ENCODE measurements at regions not wholly inside any gene's neighbourhood (a gene's known extent, or its start where the extent isn't known, plus 50 kb on each side); places are given as distances from the start of the nearest gene placed in this dataset.

DNA sequence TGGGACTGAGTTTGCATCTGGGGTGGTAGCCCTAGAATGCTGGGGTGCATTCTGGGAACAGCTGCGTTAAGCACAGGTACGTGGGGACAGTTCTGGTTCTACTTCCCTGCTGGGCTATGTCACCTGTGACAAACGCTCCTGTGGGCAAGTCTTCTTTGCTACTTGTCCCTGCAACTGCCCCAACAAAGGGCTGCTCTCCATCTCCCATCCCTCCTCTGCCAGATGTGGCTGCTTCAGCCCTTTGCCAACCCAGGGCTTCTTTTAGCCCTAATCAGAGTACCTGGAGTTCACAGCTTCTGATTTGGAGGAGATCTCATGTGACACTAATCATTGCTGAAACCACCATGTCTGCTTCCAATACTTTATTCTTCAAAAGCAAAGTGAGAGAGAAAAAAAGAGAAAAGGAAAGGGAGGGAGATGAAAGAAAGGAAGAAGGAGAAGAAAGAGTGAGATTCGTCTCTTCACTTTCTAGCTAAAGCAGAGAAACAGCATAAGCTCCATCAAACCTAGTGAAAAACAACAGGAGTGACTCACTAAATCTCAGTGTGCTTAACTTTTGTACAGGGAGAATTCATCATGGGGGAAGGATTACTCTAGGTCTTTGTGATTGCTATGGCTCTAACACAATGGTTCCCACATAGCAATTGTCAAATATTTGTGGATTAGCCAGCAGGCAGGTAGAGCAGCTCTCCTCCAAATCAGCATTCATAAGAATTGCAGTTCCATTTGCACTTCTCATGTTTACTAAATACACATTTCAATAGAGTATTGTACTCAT, 174.8 kb downstream of the LRIG3 start:
- Histone ChIP-seq H3K4me2 (ENCODE audit: low read length) (peak overlapping the region; percentile 70), H3K27ac (ENCODE audit: low read length) (peak overlapping the region; percentile 61), H3K27me3 (ENCODE audit: low read length) (no peaks in the 10 kb centered on the region), H3K36me3 (ENCODE audit: low read depth, low read length) (no peaks in the 10 kb centered on the region), H4K20me1 (ENCODE audit: low read length) (no peaks in the 10 kb centered on the region), H3K79me2 (ENCODE audit: low read length) (no peaks in the 10 kb centered on the region), H3K9me2 (replicated peaks; ENCODE audit: low read length) (no peaks in the 10 kb centered on the region), H3K4me3 (ENCODE audit: low read length) (peak overlapping the region; percentile 6; the same call in 1 of the 2 replicates), H3F3A (ENCODE audit: low read length, unreplicated experiment) (no peaks in the 10 kb centered on the region), H3K9ac (ENCODE audit: low read length) (no peak overlapping the region; the same call in 1 of the 2 replicates), H3K4me1 (ENCODE audit: insufficient read depth, low read length) (peaks cover 22% of the 10 kb centered on the region), H2AFZ (ENCODE audit: low read length) (peak overlapping the region; percentile 69), H3K9me3 (ENCODE audit: low read length) (no peaks in the 10 kb centered on the region)
- BruUV-seq (replicated peaks) = no TSS peak
- ATAC-seq (peak; percentile 73), DNase-seq (peak; percentile 75)
- no peak for TF ChIP-seq EZH2phosphoT487 (IDR thresholded peaks at IDR 0.05; ENCODE audit: borderline replicate concordance, low read length)
- no peak for TF ChIP-seq EZH2 (IDR thresholded peaks at IDR 0.05; ENCODE audit: low read length, unreplicated experiment)
- TF ChIP-seq, protein P1, sequence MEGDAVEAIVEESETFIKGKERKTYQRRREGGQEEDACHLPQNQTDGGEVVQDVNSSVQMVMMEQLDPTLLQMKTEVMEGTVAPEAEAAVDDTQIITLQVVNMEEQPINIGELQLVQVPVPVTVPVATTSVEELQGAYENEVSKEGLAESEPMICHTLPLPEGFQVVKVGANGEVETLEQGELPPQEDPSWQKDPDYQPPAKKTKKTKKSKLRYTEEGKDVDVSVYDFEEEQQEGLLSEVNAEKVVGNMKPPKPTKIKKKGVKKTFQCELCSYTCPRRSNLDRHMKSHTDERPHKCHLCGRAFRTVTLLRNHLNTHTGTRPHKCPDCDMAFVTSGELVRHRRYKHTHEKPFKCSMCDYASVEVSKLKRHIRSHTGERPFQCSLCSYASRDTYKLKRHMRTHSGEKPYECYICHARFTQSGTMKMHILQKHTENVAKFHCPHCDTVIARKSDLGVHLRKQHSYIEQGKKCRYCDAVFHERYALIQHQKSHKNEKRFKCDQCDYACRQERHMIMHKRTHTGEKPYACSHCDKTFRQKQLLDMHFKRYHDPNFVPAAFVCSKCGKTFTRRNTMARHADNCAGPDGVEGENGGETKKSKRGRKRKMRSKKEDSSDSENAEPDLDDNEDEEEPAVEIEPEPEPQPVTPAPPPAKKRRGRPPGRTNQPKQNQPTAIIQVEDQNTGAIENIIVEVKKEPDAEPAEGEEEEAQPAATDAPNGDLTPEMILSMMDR (conservative IDR thresholded peaks at IDR 0.05; ENCODE audit: low read depth, low read length) = no peak
- ChIA-PET POLR2A (ENCODE audit: unreplicated experiment) (interaction anchor here (0.6 kb wide), 1 partner anchor 149 kb away, joined by 3 read pairs; no protein-coding TSS in a partner anchor), CTCF (no interaction called here)
- intact Hi-C loops (cut with micrococcal nuclease) = no loop called here

DNA sequence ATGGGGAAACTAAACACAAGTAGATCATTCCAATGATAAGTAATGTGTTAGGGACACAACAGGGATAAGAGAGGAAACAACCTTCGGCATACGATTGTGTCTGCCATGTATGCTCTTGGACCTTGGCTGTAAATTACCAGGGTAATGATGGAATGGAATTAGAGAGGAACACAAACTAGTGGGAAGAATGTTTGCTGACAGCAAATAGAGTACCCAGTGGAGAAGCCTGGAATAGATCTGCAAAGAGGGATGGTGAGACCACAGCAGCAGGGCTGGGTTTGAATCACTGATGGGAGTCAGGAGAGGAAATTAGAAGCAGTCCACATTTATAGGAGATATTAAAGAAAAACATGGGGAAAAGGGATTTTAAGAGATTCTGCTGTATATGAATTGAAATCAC, 172.8 kb downstream of the LRIG3 start:
- no peak for ATAC-seq
- H3K79me2 ChIP-seq (ENCODE audit: low read length) = no peaks in the 10 kb centered on the region
- BruUV-seq (replicated peaks) = no TSS peak
- CTCF ChIA-PET = no interaction called here
- H3K4me2 ChIP-seq (ENCODE audit: low read length) = no peak overlapping the region
- no peak overlapping the region for H3K9ac ChIP-seq (ENCODE audit: low read length)
- H3K9me2 ChIP-seq (replicated peaks; ENCODE audit: low read length) = no peaks in the 10 kb centered on the region
- H3K36me3 ChIP-seq (ENCODE audit: low read depth, low read length) = no peaks in the 10 kb centered on the region
- H3K4me1 ChIP-seq (ENCODE audit: insufficient read depth, low read length) = peaks cover 25% of the 10 kb centered on the region
- H2AFZ ChIP-seq (ENCODE audit: low read length) = no peak overlapping the region
- no peak overlapping the region for H3K4me3 ChIP-seq (ENCODE audit: low read length)
- intact Hi-C loops (cut with micrococcal nuclease) = no loop called here
- TF ChIP-seq EZH2 (IDR thresholded peaks at IDR 0.05; ENCODE audit: low read length, unreplicated experiment) = no peak
- TF ChIP-seq, protein P1 (conservative IDR thresholded peaks at IDR 0.05; ENCODE audit: low read depth, low read length) = no peak
- TF ChIP-seq EZH2phosphoT487 (IDR thresholded peaks at IDR 0.05; ENCODE audit: borderline replicate concordance, low read length) = no peak
- POLR2A ChIA-PET (ENCODE audit: unreplicated experiment) = no interaction called here
- no peak overlapping the region for H3K27ac ChIP-seq (ENCODE audit: low read length)
- H3K27me3 ChIP-seq (ENCODE audit: low read length) = no peaks in the 10 kb centered on the region
- H3F3A ChIP-seq (ENCODE audit: low read length, unreplicated experiment) = no peaks in the 10 kb centered on the region
- H3K9me3 ChIP-seq (ENCODE audit: low read length) = no peaks in the 10 kb centered on the region
- H4K20me1 ChIP-seq (ENCODE audit: low read length) = no peaks in the 10 kb centered on the region
- DNase-seq = no peak

DNA sequence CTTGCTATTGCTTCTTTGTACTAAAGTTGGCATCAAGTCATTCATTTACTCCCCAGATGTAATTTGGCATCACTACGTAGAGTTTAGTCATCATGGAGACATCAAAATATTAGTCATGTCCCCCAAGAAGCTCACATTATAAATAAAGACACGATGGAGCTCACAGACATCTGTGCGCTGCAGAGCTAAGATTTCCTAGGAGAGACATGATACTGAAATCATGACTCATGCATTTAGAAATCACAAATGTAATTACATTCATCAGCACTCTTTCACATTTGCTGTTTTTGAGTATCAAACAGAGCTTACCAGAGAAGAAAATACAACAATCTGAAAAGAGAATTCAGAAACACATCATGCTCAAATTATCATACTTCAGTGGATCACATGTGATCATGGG, 169.8 kb downstream of the LRIG3 start:
- Histone ChIP-seq H2AFZ (ENCODE audit: low read length) (0 out of 2 replicates have a peak overlapping the region, but pooled peaks have one; percentile 19), H3K4me2 (ENCODE audit: low read length) (peak overlapping the region; percentile 30), H3K9ac (ENCODE audit: low read length) (no peak overlapping the region), H3K9me3 (ENCODE audit: low read length) (no peaks in the 10 kb centered on the region), H3F3A (ENCODE audit: low read length, unreplicated experiment) (no peaks in the 10 kb centered on the region), H4K20me1 (ENCODE audit: low read length) (no peaks in the 10 kb centered on the region), H3K4me3 (ENCODE audit: low read length) (no peak overlapping the region), H3K27ac (ENCODE audit: low read length) (peak overlapping the region; percentile 15; the same call in 1 of the 2 replicates), H3K9me2 (replicated peaks; ENCODE audit: low read length) (no peaks in the 10 kb centered on the region), H3K27me3 (ENCODE audit: low read length) (no peaks in the 10 kb centered on the region), H3K4me1 (ENCODE audit: insufficient read depth, low read length) (peaks cover 19% of the 10 kb centered on the region), H3K79me2 (ENCODE audit: low read length) (no peaks in the 10 kb centered on the region), H3K36me3 (ENCODE audit: low read depth, low read length) (no peaks in the 10 kb centered on the region)
- POLR2A ChIA-PET (ENCODE audit: unreplicated experiment) = no interaction called here
- TF ChIP-seq EZH2phosphoT487 (IDR thresholded peaks at IDR 0.05; ENCODE audit: borderline replicate concordance, low read length) (no peak), EZH2 (IDR thresholded peaks at IDR 0.05; ENCODE audit: low read length, unreplicated experiment) (no peak)
- TF ChIP-seq, protein P1 (conservative IDR thresholded peaks at IDR 0.05; ENCODE audit: low read depth, low read length) = no peak
- BruUV-seq (replicated peaks) = no TSS peak
- ATAC-seq = peak; percentile 74
- intact Hi-C loops (cut with micrococcal nuclease) = no loop called here
- CTCF ChIA-PET = no interaction called here
- peak; percentile 70 for DNase-seq
